Ovary (tissue), 3 donors: ENCODE measurements at regions not wholly inside any gene's neighbourhood (a gene's known extent, or its start where the extent isn't known, plus 50 kb on each side); places are given as distances from the start of the nearest gene placed in this dataset.

Source experiments
- EP300 ChIP-seq: sonication (generic); formaldehyde crosslinking; IDR thresholded peaks from one replicate; pipeline ENCODE4 v1.6.1; 2017; ENCODE audit warnings: antibody characterized with exemption
- POLR2A ChIP-seq: fragments of 450-650 bp; IDR thresholded peaks from one replicate; pipeline ENCODE4 v1.6.1; 2017; ENCODE audit warnings: antibody characterized with exemption, mild to moderate bottlenecking, moderate library complexity
- TF ChIP-seq, protein P1 (sequence below), 3 donors: fragments of 450-650 bp in 2 of 3; fragments of 200-600 bp in 1 of 3; IDR thresholded peaks; one replicate each; pipeline versions ENCODE4 v1.5.1 to v1.8.0; 2016 to 2022; ENCODE audit warnings: antibody characterized with exemption in 3 of 3, mild to moderate bottlenecking in 1 of 3
- donor health status: DM: no; HTN: no; CAD: no.

GRCh38 chr3:61381745-61382392 lies 130.6 kb upstream of the FHIT start:
- TF ChIP-seq, protein P1, sequence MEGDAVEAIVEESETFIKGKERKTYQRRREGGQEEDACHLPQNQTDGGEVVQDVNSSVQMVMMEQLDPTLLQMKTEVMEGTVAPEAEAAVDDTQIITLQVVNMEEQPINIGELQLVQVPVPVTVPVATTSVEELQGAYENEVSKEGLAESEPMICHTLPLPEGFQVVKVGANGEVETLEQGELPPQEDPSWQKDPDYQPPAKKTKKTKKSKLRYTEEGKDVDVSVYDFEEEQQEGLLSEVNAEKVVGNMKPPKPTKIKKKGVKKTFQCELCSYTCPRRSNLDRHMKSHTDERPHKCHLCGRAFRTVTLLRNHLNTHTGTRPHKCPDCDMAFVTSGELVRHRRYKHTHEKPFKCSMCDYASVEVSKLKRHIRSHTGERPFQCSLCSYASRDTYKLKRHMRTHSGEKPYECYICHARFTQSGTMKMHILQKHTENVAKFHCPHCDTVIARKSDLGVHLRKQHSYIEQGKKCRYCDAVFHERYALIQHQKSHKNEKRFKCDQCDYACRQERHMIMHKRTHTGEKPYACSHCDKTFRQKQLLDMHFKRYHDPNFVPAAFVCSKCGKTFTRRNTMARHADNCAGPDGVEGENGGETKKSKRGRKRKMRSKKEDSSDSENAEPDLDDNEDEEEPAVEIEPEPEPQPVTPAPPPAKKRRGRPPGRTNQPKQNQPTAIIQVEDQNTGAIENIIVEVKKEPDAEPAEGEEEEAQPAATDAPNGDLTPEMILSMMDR (IDR thresholded peaks at IDR 0.05): peak in 2 of 3 donors; percentile 36 to 42
- TF ChIP-seq POLR2A (no peak), EP300 (no peak)
